Pancreas (tissue), 10 donors: ENCODE measurements at regions not wholly inside any gene's neighbourhood (a gene's known extent, or its start where the extent isn't known, plus 50 kb on each side); places are given as distances from the start of the nearest gene placed in this dataset.
"Not testable (repeated sequence)": the region's sequence is repeated elsewhere in the genome, so short reads cannot be mapped to it uniquely, and the experiment has no call there.

ENCODE experiments used
- ATAC-seq, 4 donors: fragments of 200-7000 bp; cut with Tn5 transposase; one replicate each; pipeline versions ENCODE4 v1.8.0 to v1.9.1; 2020; ENCODE audit warnings: mild to moderate bottlenecking in 4 of 4, moderate library complexity in 4 of 4
- DNase-seq, 6 donors: peaks; one replicate each; pipeline ENCODE4 v3.0.0-alpha.2; 2020
- FAIRE-seq: peaks from 2 replicates; lab custom pipeline; 2012; peaks lifted over from hg19 to GRCh38; lab: Jason Lieb, UNC
- H3K27ac ChIP-seq, 4 donors: fragments of 200-600 bp; sonication (generic); 1 replicate in 3 of 4; 2 replicates in 1 of 4; pipeline versions ENCODE4 v1.5.0 to v1.8.0; 2020
- H3K27me3 ChIP-seq, 4 donors: fragments of 200-600 bp; one replicate each; pipeline ENCODE4 v1.8.0; 2021
- H3K36me3 ChIP-seq, 3 donors: fragments of 200-600 bp; sonication (generic) in 1 of 3; one replicate each; pipeline versions ENCODE4 v1.5.0 to v1.8.0; 2020 to 2021
- H3K4me1 ChIP-seq, 3 donors: fragments of 200-600 bp; one replicate each; pipeline ENCODE4 v1.8.0; 2021
- H3K4me3 ChIP-seq, 4 donors: fragments of 200-600 bp; sonication (generic) in 2 of 4; one replicate each; pipeline versions ENCODE4 v1.5.0 to v1.8.0; 2020 to 2021
- H3K9me3 ChIP-seq, 4 donors: fragments of 200-600 bp; one replicate each; pipeline ENCODE4 v1.8.0; 2021
- CTCF ChIP-seq, 4 donors: fragments of 200-600 bp; sonication (generic) in 3 of 4; IDR thresholded peaks; one replicate each; pipeline versions ENCODE4 v1.5.0 to v1.8.0; 2021; ENCODE audit warnings: antibody characterized with exemption in 4 of 4
- WGBS, 2 donors: extraction: QIAGEN DNeasy Blood & Tissue Kit; methylation state at CpG; one replicate each; pipeline ENCODE4 v1.1.7; 2013; 5-methylcytosine and 5-hydroxymethylcytosine counted together
- intact Hi-C, 3 donors: fragments of 100-400 bp; cut with DNase I; formaldehyde crosslinking; loops; one replicate each; pipeline versions ENCODE4 v1.11.1 to v1.14.2; 2022
- donor health status: healthy with polysubstance abuse.
- donor health status: DM: no; HTN: no; CAD: no; lungs with moderate emphysema.
- donor health status: DM: no; HTN: no; CAD: no.
- donor health status: control.
- donor health status: control.
- donor health status: Bipolar disorder and iron deficiency.
- donor health status: DM: yes; HTN: yes; CAD: no.
- donor health status: DM: no; HTN: no; CAD: no.
- donor health status: DM: no; HTN: no; CAD: no.
- donor health status: DM: yes; HTN: yes; CAD: no.

- Histone ChIP-seq H3K4me1 (no peaks in the 10 kb centered on the region), H3K36me3 (no peaks in the 10 kb centered on the region), H3K27ac (no peak overlapping the region), H3K9me3 (no peaks in the 10 kb centered on the region), H3K27me3 (no peaks in the 10 kb centered on the region), H3K4me3 (no peak overlapping the region)
- no peak for ATAC-seq
- TF ChIP-seq CTCF (IDR thresholded peaks at IDR 0.05): no peak
- 37 to 44% methylated on average over 1 of the region's 1 CpG for WGBS, 2 donors
- DNase-seq: no peak
- FAIRE-seq: no peak
- intact Hi-C loops: no loop called here
Observed at GRCh38 chr18:42364766-42365165, 409.7 kb downstream of the PIK3C3 start.

DNA sequence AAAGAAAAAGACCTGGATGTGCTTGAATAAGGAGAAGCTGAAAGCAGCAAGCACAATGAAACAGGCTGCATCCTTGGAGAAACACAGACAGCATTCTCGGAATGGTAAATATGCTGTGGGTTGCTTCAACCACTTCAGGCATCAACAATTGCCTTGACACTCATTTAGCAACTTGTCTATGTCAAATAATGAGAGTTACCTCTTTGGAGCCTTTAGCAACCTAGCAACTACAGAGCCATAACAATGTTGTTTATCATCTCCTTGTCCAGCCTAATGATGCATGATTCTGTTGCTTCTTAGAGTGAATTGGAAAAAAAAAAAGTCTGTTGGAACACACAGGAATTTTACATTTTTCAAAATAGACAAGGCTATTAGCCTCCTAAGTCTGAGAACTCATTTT, 410.6 kb downstream of the PIK3C3 start:
- Histone ChIP-seq H3K36me3 (no peaks in the 10 kb centered on the region), H3K9me3 (no peaks in the 10 kb centered on the region), H3K4me3 (no peak overlapping the region), H3K4me1 (no peaks in the 10 kb centered on the region), H3K27me3 (no peaks in the 10 kb centered on the region), H3K27ac (no peak overlapping the region)
- FAIRE-seq: no peak
- intact Hi-C loops: no loop called here
- TF ChIP-seq CTCF (IDR thresholded peaks at IDR 0.05): no peak
- ATAC-seq: peak in 1 of 4 donors; percentile 20
- DNase-seq: no peak
- 19 to 21% methylated on average over 1 of the region's 1 CpG for WGBS, 2 donors

GRCh38 chr18:42373584-42373983, 418.6 kb downstream of the PIK3C3 start:
- no peaks in the 10 kb centered on the region for H3K9me3 ChIP-seq
- ATAC-seq (no peak), DNase-seq (no peak), FAIRE-seq (no peak)
- no peak overlapping the region for H3K4me3 ChIP-seq
- WGBS, 2 donors: 30 to 41% methylated on average over 1 of the region's 1 CpG
- intact Hi-C loops: no loop called here
- H3K36me3 ChIP-seq: no peaks in the 10 kb centered on the region
- no peaks in the 10 kb centered on the region for H3K4me1 ChIP-seq
- H3K27ac ChIP-seq: no peak overlapping the region
- no peak for TF ChIP-seq CTCF (IDR thresholded peaks at IDR 0.05)
- no peaks in the 10 kb centered on the region for H3K27me3 ChIP-seq

DNA sequence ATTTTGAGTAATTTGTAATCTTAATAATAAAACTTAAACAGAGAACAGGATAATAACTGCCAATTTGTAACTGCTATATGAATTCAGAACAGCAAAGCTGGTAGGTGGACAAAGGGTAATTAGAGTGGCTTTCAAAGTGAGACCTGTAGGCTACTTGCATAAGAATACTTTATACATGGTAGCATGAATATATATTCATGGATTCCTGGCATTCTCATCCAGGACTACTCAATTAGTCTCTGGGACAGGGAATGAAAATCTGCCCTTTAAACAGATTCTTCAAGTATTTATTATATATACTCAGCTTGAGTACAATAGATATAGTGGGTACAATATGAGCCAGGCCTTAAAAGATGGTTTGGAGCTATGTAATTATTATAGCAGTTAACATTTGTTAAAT, 419.9 kb downstream of the PIK3C3 start:
- no peak overlapping the region for H3K4me3 ChIP-seq
- no peaks in the 10 kb centered on the region for H3K36me3 ChIP-seq
- DNase-seq (no peak), FAIRE-seq (no peak), ATAC-seq (no peak)
- intact Hi-C loops: no loop called here
- no peaks in the 10 kb centered on the region for H3K9me3 ChIP-seq
- H3K4me1 ChIP-seq: no peaks in the 10 kb centered on the region
- no peak for TF ChIP-seq CTCF (IDR thresholded peaks at IDR 0.05)
- H3K27me3 ChIP-seq: no peaks in the 10 kb centered on the region
- no peak overlapping the region for H3K27ac ChIP-seq

DNA sequence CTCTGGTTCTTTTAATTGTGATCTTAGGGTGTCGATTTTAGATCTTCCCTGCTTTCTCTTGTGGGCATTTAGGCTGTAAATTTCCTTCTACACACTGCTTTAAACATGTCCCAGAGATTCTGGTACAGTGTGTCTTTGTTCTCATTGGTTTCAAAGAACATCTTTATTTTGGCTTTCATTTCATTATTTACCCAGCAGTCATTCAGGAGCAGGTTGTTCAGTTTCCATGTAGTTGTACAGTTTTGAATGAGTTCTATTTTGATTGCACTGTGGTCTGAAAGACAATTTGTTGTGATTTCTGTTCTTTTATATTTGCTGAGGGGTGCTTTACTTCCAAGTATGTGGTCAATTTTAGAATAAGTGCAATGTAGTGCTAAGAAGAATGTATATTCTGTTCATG, 423.8 kb downstream of the PIK3C3 start:
- WGBS, 2 donors: 37 to 45% methylated on average over 1 of the region's 1 CpG
- DNase-seq, H3K4me3 ChIP-seq, H3K9me3 ChIP-seq, H3K4me1 ChIP-seq, ATAC-seq, H3K27me3 ChIP-seq, H3K36me3 ChIP-seq, FAIRE-seq, intact Hi-C loops, H3K27ac ChIP-seq: not testable (repeated sequence)

GRCh38 chr18:42381236-42381635, 426.2 kb downstream of the PIK3C3 start:
- intact Hi-C loops, ATAC-seq, H3K27me3 ChIP-seq, FAIRE-seq, H3K4me1 ChIP-seq, H3K27ac ChIP-seq, H3K4me3 ChIP-seq, H3K36me3 ChIP-seq, H3K9me3 ChIP-seq, DNase-seq: not testable (repeated sequence)
- 73 to 79% methylated on average over 7 to 8 of the region's 8 CpGs for WGBS, 2 donors
